ENCODE measurements at regions not wholly inside any gene's neighbourhood (a gene's known extent, or its start where the extent isn't known, plus 50 kb on each side); places are given as distances from the start of the nearest gene placed in this dataset.
"Not testable (repeated sequence)": the region's sequence is repeated elsewhere in the genome, so short reads cannot be mapped to it uniquely, and the experiment has no call there.

GRCh38 chr1:2957329-2957728 is 63.9 kb upstream of the ACTRT2 start:
- no peak for DNase-seq (ENCODE audit: low read depth)
- TF ChIP-seq CTCF (conservative IDR thresholded peaks at IDR 0.05; ENCODE audit: low read depth, low read length) = no peak
- no peak overlapping the region for H3K4me3 ChIP-seq (ENCODE audit: low read length)

- H3K4me3 ChIP-seq (ENCODE audit: low read length); DNase-seq (ENCODE audit: low read depth): not testable (repeated sequence)
Observed at GRCh38 chr1:2959881-2960280, 61.4 kb upstream of the ACTRT2 start.

- no peak for TF ChIP-seq CTCF (conservative IDR thresholded peaks at IDR 0.05; ENCODE audit: low read depth, low read length)
- DNase-seq (ENCODE audit: low read depth) = no peak
- H3K4me3 ChIP-seq (ENCODE audit: low read length) = no peak overlapping the region
Observed at GRCh38 chr1:2961081-2961480, 60.2 kb upstream of the ACTRT2 start.

- no peak for TF ChIP-seq CTCF (conservative IDR thresholded peaks at IDR 0.05; ENCODE audit: low read depth, low read length)
- DNase-seq (ENCODE audit: low read depth) = no peak
- no peak overlapping the region for H3K4me3 ChIP-seq (ENCODE audit: low read length)
Observed at GRCh38 chr1:2961661-2962060, 59.6 kb upstream of the ACTRT2 start.

- no peak overlapping the region for H3K4me3 ChIP-seq (ENCODE audit: low read length)
- DNase-seq (ENCODE audit: low read depth) = no peak
- TF ChIP-seq CTCF (conservative IDR thresholded peaks at IDR 0.05; ENCODE audit: low read depth, low read length) = no peak
Observed at GRCh38 chr1:2962061-2962460, 59.2 kb upstream of the ACTRT2 start.

GRCh38 chr1:2962541-2962940 is 58.7 kb upstream of the ACTRT2 start:
- no peak for DNase-seq (ENCODE audit: low read depth)
- TF ChIP-seq CTCF (conservative IDR thresholded peaks at IDR 0.05; ENCODE audit: low read depth, low read length) = no peak

GRCh38 chr1:2962946-2963345 is 58.3 kb upstream of the ACTRT2 start:
- no peak for TF ChIP-seq CTCF (conservative IDR thresholded peaks at IDR 0.05; ENCODE audit: low read depth, low read length)
- no peak overlapping the region for H3K4me3 ChIP-seq (ENCODE audit: low read length)
- DNase-seq (ENCODE audit: low read depth) = no peak

More at GRCh38 chr1:2962541-2962940, 58.7 kb upstream of the ACTRT2 start:
- no peak overlapping the region for H3K4me3 ChIP-seq (ENCODE audit: low read length)

- H3K4me3 ChIP-seq (ENCODE audit: low read length) = no peak overlapping the region
- no peak for DNase-seq (ENCODE audit: low read depth)
- TF ChIP-seq CTCF (conservative IDR thresholded peaks at IDR 0.05; ENCODE audit: low read depth, low read length) = no peak
Observed at GRCh38 chr1:2965676-2966075, 55.6 kb upstream of the ACTRT2 start.
